NOMO-1 treated with dmso at 0.1 percent for 144 hours (cell line): ENCODE measurements at regions not wholly inside any gene's neighbourhood (a gene's known extent, or its start where the extent isn't known, plus 50 kb on each side); places are given as distances from the start of the nearest gene placed in this dataset.

Experiments
- DNase-seq: peaks from one replicate; lab custom pipeline; 2025; ENCODE audit not compliant: unreplicated experiment; lab: John Stamatoyannopoulos, UW

- no peak for DNase-seq
These were observed 98.7 kb upstream of the PDC start for GRCh38 chr1:186559601-186560116.

DNA sequence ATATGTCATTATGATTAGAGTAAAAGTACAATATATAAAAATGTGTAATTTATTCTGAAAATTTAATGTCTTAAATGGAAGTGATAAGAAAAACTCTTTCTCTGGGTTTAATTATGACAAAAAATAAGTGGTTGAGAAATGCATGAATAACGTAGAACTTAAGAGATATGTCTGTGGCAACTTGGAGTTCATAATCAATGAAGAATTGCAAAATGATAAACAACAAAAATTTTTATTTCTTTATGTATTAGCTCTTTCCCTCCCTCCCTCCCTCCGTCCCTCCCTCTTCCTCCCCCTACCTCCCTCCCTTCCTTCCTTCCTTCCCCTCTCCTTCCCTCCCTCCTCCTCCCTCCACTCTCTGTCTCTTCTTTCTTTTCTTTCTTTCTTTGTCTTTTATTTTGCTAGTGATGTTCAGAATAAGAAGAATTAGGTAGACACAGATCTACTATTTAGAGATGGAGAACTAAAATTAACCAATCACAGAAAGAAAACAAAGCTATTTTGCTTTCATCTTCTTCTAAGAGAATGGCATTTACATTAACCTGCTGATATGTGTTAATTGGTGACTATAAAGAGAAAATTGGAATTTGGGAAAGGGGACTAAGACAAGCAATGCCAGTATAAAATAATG lies 96.3 kb upstream of the PDC start:
- no peak for DNase-seq

DNA sequence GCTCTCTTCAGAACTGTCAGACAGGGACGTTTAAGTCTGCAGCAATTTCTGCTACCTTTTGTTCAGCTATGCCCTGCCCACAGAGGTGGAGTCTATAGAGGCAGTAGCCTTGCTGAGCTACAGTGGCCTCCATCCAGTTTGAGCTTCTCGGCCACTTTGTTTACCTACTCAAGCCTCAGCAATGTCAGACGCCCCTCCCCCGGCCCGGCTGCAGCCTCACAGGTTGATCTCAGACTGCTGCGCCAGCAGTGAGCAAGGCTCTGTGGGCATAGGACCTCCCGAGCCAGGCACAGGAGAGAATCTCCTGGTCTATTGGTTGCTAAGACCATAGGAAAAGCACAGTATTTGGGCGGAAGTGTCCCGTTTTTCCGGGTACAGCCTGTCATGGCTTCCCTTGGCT lies 89.9 kb upstream of the PDC start:
- DNase-seq, result no peak

- DNase-seq, result no peak
These were observed 80.1 kb upstream of the PDC start for GRCh38 chr1:186541003-186541402.

DNA sequence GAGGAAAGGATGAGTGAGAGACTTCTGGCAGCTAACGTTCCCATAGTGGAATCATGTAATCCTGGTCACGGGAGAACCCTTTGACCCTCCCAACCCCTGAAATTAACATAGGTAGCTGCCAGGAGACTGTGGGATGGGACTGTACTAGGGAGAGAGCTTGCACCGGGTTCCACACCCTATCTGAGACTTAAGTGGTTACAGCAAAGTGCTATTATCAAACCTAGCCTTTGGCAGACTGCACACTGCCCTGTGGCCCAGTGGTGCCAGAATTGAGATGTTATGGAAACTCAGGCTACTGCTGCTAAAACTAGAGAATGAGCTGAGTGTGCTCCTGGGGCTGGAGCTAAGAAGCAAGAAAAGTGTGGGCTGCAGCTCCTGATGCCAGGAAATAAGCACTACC lies 79.6 kb upstream of the PDC start:
- DNase-seq, result no peak

- peak; percentile 30 for DNase-seq
These were observed 75.5 kb upstream of the PDC start for GRCh38 chr1:186536273-186536890.

DNA sequence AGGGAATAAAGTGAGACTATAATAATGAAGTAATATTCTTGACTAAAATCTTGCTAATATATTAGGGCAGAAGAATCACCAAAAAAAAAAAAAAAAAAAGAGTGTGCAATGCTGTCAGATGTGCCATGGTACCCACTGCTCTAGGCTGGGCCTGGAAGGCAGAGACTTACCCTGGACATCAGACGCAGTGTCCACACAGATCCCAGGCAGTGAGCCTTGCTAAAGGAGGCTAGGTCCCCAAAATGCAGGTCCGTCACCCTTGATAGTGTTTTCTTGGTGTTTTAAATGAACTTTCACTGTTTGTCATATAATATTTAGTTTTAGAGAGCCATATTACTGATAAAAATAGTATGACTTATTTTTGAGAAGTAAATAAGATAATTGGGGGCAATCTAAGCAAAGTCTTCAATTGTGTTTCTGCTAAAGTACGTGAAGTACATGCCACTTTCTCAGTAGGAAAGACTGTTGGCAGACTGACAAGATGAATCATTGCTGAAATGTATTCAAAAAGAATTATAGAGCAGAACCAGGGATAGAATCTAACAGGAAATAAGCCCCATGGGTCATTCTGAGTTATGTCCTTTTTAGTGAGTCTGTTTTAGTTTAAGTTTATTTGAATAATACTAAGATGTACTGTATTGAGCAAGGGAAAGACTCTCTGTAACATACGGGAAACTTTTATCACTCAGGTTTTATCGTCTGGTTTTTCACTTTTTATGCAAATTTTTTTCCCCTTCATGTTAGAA lies 74.6 kb upstream of the PDC start:
- DNase-seq, result no peak

- no peak for DNase-seq
These were observed 73.5 kb upstream of the PDC start for GRCh38 chr1:186534401-186534800.

GRCh38 chr1:186532466-186532865 lies 71.6 kb upstream of the PDC start:
- no peak for DNase-seq

- no peak for DNase-seq
These were observed 70.7 kb upstream of the PDC start for GRCh38 chr1:186531561-186532165.

DNA sequence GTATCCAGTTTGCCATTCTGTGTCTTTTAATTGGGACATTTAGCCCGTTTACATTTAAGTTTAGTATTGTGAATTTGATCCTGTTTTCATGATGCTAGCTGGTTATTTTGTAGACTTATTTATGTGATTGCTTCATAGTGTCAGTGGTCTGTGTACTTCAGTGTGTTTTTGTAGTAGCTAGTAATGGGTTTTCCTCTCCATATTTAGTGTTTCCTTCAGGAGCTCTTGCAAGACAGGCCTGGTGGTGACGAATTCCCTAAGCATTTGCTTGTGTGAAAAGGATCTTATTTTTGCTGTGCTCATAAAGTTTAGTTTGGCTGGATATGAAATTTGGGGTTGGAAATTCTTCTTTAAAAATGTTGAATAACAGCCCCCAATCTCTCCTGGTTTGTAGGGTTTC lies 69.2 kb upstream of the PDC start:
- no peak for DNase-seq

DNA sequence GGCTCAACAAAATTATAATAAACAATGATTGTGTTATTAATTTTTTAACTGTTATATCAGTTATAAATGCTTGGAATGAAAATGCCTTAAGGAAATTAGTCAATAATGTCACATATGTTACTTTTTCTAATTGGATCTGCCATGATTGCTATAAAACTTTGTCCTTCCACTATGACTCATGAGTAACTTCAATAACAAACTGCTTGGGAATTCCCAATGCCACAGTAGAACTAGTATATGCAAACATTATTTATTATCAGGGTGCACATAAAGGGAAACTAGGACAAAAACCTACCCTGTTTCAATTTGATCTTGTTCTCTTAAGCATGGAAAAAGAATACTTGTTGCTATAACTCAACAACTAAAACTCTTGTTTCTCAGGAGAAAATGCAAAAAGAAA lies 59.1 kb upstream of the PDC start:
- DNase-seq, result no peak

GRCh38 chr1:186518822-186519381 lies 58.0 kb upstream of the PDC start:
- no peak for DNase-seq

GRCh38 chr1:186518395-186518794 lies 57.5 kb upstream of the PDC start:
- no peak for DNase-seq

DNA sequence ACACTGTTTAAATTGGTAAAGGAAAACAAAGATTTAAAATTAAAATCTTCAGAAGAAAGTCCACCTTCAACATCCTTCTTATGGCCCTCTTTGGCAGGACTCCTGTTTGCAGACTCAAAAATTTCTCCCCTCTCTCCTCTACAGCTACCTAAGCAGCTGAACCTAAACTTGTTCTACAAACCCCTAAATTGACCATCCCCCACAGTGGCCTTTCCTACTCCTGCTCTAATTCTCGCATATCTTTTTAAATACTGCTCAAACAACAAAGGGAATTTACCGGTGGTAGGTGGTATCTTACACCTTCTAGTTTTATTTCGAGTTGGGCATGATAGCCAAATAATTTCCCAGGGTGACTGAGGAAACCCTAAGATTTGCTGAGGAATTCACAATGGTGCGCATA lies 53.5 kb upstream of the PDC start:
- DNase-seq, result no peak

GRCh38 chr1:186513526-186513925 lies 52.6 kb upstream of the PDC start:
- DNase-seq, result no peak

GRCh38 chr1:186512698-186513457 lies 52.0 kb upstream of the PDC start:
- DNase-seq, result no peak

DNA sequence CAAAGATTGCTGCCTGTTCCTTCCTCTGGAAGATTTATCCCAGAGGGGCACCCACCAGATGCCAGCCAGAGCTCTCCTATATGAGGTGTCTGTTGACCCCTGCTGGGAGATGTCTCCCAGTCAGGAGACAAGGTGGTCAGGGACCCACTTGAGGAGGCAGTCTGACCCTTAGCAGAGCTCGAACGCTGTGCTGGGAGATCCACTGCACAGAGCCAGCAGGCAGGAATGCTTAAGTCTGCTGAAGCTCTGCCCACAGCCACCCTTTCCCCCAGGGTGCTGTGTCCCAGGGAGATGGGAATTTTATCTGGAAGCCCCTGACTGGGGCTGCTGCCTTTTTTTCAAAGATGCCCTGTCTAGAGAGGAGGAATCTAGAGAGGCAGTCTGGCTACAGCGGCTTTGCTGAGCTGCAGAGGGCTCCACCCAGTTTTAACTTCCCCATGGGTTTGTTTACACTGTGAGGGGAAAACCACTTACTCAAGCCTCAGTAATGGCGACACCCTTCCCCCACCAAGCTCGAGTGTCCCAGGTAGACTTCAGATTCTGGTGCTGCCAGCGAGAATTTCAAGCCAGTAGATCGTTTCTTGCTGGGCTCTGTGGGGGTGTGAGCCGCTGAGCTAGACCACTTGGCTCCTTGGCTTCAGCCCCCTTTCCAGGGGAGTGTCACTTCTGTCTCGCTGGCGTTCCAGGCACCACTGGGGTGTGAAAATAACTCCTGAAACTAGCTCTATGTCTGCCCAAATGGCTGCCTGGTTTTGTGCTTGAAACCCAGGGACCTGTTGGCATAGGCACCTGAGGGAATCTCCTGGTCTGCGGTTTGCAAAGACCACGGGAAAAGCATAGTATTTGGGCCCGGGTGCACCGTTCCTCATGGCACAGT lies 51.1 kb upstream of the PDC start:
- DNase-seq, result peak; percentile 7
